Activated CD4-positive, alpha-beta memory T cell treated with anti-CD3 and anti-CD28 coated beads, Interleukin-2, amount 10 ng/mL, durations not matched to agents 7 days and 5 days (primary cell): ENCODE measurements at regions not wholly inside any gene's neighbourhood (a gene's known extent, or its start where the extent isn't known, plus 50 kb on each side); places are given as distances from the start of the nearest gene placed in this dataset.

ENCODE experiments used
- CTCF ChIA-PET: fragments of 350-600 bp; sonication (Branson Sonifier 250); formaldehyde crosslinking; loops from one replicate; lab custom pipeline; 2021; ENCODE audit warnings: antibody characterized with exemption, inconsistent platforms; lab: Charles Lee
- POLR2A ChIA-PET: fragments of 350-600 bp; sonication (Branson Sonifier 250); formaldehyde crosslinking; loops from one replicate; lab custom pipeline; 2021; ENCODE audit warnings: antibody characterized with exemption; lab: Charles Lee
- DNase-seq: peaks from one replicate; pipeline ENCODE4 v3.0.0-alpha.2; 2020
- H3K27ac Mint-ChIP-seq: one replicate; pipeline ENCODE4 v1.8.0; 2021; ENCODE audit warnings: mild to moderate bottlenecking, mixed read lengths
- H3K27me3 Mint-ChIP-seq: one replicate; pipeline ENCODE4 v1.8.0; 2021; ENCODE audit warnings: mixed read lengths
- H3K36me3 Mint-ChIP-seq: one replicate; pipeline ENCODE4 v1.8.0; 2021; ENCODE audit warnings: low read depth, mixed read lengths
- H3K4me1 Mint-ChIP-seq: one replicate; pipeline ENCODE4 v1.8.0; 2021; ENCODE audit warnings: mixed read lengths
- H3K4me3 Mint-ChIP-seq: one replicate; pipeline ENCODE4 v1.8.0; 2021; ENCODE audit warnings: mild to moderate bottlenecking, mixed read lengths
- H3K9me3 Mint-ChIP-seq: one replicate; pipeline ENCODE4 v1.8.0; 2021; ENCODE audit warnings: mixed read lengths

GRCh38 chr4:25535278-25535677 lies 120.4 kb upstream of the SLC34A2 start:
- DNase-seq = no peak
- Mint-ChIP-seq H3K4me1 (no peaks in the 10 kb centered on the region), H3K4me3 (no peak overlapping the region), H3K27me3 (no peaks in the 10 kb centered on the region), H3K36me3 (no peaks in the 10 kb centered on the region), H3K27ac (no peak overlapping the region), H3K9me3 (no peaks in the 10 kb centered on the region)
- POLR2A ChIA-PET = no interaction called here
- CTCF ChIA-PET = no interaction called here

GRCh38 chr4:25535701-25536473 lies 119.8 kb upstream of the SLC34A2 start:
- Mint-ChIP-seq H3K27me3 (no peaks in the 10 kb centered on the region), H3K36me3 (no peaks in the 10 kb centered on the region), H3K27ac (no peak overlapping the region), H3K4me1 (no peaks in the 10 kb centered on the region), H3K4me3 (no peak overlapping the region), H3K9me3 (no peaks in the 10 kb centered on the region)
- ChIA-PET CTCF (interaction anchor here (0.7 kb wide), 1 partner anchor 36 kb away, joined by 3 read pairs; no protein-coding TSS in a partner anchor), POLR2A (no interaction called here)
- no peak for DNase-seq

- CTCF ChIA-PET = interaction anchor here (0.7 kb wide), 1 partner anchor 37 kb away, joined by 3 read pairs; no protein-coding TSS in a partner anchor
- no peaks in the 10 kb centered on the region for H3K27me3 Mint-ChIP-seq
- no peaks in the 10 kb centered on the region for H3K4me1 Mint-ChIP-seq
- POLR2A ChIA-PET = no interaction called here
- no peaks in the 10 kb centered on the region for H3K9me3 Mint-ChIP-seq
- H3K4me3 Mint-ChIP-seq = no peak overlapping the region
- no peak for DNase-seq
- no peak overlapping the region for H3K27ac Mint-ChIP-seq
- H3K36me3 Mint-ChIP-seq = no peaks in the 10 kb centered on the region
These were observed 118.9 kb upstream of the SLC34A2 start for GRCh38 chr4:25536564-25537320.

- POLR2A ChIA-PET = no interaction called here
- Mint-ChIP-seq H3K27me3 (no peaks in the 10 kb centered on the region), H3K9me3 (no peaks in the 10 kb centered on the region), H3K36me3 (no peaks in the 10 kb centered on the region), H3K4me3 (no peak overlapping the region), H3K27ac (no peak overlapping the region), H3K4me1 (no peaks in the 10 kb centered on the region)
- DNase-seq = no peak
- CTCF ChIA-PET = no interaction called here
These were observed 117.2 kb upstream of the SLC34A2 start for GRCh38 chr4:25538430-25538829.

GRCh38 chr4:25539241-25539640 lies 116.4 kb upstream of the SLC34A2 start:
- Mint-ChIP-seq H3K9me3 (no peaks in the 10 kb centered on the region), H3K4me1 (no peaks in the 10 kb centered on the region), H3K27ac (no peak overlapping the region), H3K4me3 (no peak overlapping the region), H3K27me3 (no peaks in the 10 kb centered on the region), H3K36me3 (no peaks in the 10 kb centered on the region)
- no peak for DNase-seq
- ChIA-PET CTCF (no interaction called here), POLR2A (no interaction called here)

GRCh38 chr4:25540734-25541133 lies 114.9 kb upstream of the SLC34A2 start:
- no peak for DNase-seq
- no peak overlapping the region for H3K4me3 Mint-ChIP-seq
- H3K36me3 Mint-ChIP-seq = no peaks in the 10 kb centered on the region
- no peaks in the 10 kb centered on the region for H3K4me1 Mint-ChIP-seq
- POLR2A ChIA-PET = no interaction called here
- no peak overlapping the region for H3K27ac Mint-ChIP-seq
- CTCF ChIA-PET = no interaction called here
- no peaks in the 10 kb centered on the region for H3K27me3 Mint-ChIP-seq
- no peaks in the 10 kb centered on the region for H3K9me3 Mint-ChIP-seq

- Mint-ChIP-seq H3K9me3 (no peaks in the 10 kb centered on the region), H3K36me3 (no peaks in the 10 kb centered on the region), H3K4me1 (no peaks in the 10 kb centered on the region), H3K4me3 (no peak overlapping the region), H3K27ac (no peak overlapping the region), H3K27me3 (no peaks in the 10 kb centered on the region)
- DNase-seq = no peak
- CTCF ChIA-PET = no interaction called here
- POLR2A ChIA-PET = no interaction called here
These were observed 108.3 kb upstream of the SLC34A2 start for GRCh38 chr4:25547343-25547742.

- Mint-ChIP-seq H3K9me3 (no peaks in the 10 kb centered on the region), H3K27ac (no peak overlapping the region), H3K27me3 (no peaks in the 10 kb centered on the region), H3K4me3 (no peak overlapping the region), H3K4me1 (no peaks in the 10 kb centered on the region), H3K36me3 (no peaks in the 10 kb centered on the region)
- DNase-seq = no peak
- CTCF ChIA-PET = no interaction called here
- POLR2A ChIA-PET = no interaction called here
These were observed 106.2 kb upstream of the SLC34A2 start for GRCh38 chr4:25549413-25549812.

- H3K9me3 Mint-ChIP-seq = no peaks in the 10 kb centered on the region
- POLR2A ChIA-PET = no interaction called here
- CTCF ChIA-PET = no interaction called here
These were observed 105.1 kb upstream of the SLC34A2 start for GRCh38 chr4:25550376-25551030.

GRCh38 chr4:25551605-25552004 lies 104.0 kb upstream of the SLC34A2 start:
- H3K4me3 Mint-ChIP-seq = no peak overlapping the region
- CTCF ChIA-PET = no interaction called here
- POLR2A ChIA-PET = no interaction called here
- H3K27ac Mint-ChIP-seq = no peak overlapping the region
- DNase-seq = no peak
- no peaks in the 10 kb centered on the region for H3K36me3 Mint-ChIP-seq
- H3K9me3 Mint-ChIP-seq = no peaks in the 10 kb centered on the region
- no peaks in the 10 kb centered on the region for H3K4me1 Mint-ChIP-seq
- peaks cover 1% of the 10 kb centered on the region for H3K27me3 Mint-ChIP-seq

More at GRCh38 chr4:25550376-25551030, 105.1 kb upstream of the SLC34A2 start:
- H3K36me3 Mint-ChIP-seq = no peaks in the 10 kb centered on the region
- no peaks in the 10 kb centered on the region for H3K4me1 Mint-ChIP-seq
- DNase-seq = no peak
- H3K27ac Mint-ChIP-seq = no peak overlapping the region
- no peak overlapping the region for H3K4me3 Mint-ChIP-seq
- H3K27me3 Mint-ChIP-seq = peaks cover 1% of the 10 kb centered on the region

- no peaks in the 10 kb centered on the region for H3K36me3 Mint-ChIP-seq
- peaks cover 1% of the 10 kb centered on the region for H3K27me3 Mint-ChIP-seq
- no peaks in the 10 kb centered on the region for H3K9me3 Mint-ChIP-seq
- ChIA-PET POLR2A (no interaction called here), CTCF (no interaction called here)
- H3K4me1 Mint-ChIP-seq = no peaks in the 10 kb centered on the region
- no peak overlapping the region for H3K4me3 Mint-ChIP-seq
- no peak overlapping the region for H3K27ac Mint-ChIP-seq
- DNase-seq = no peak
These were observed 102.9 kb upstream of the SLC34A2 start for GRCh38 chr4:25552580-25553271.

GRCh38 chr4:25559508-25559907 lies 96.1 kb upstream of the SLC34A2 start:
- CTCF ChIA-PET = no interaction called here
- DNase-seq = no peak
- Mint-ChIP-seq H3K4me3 (no peak overlapping the region), H3K9me3 (no peaks in the 10 kb centered on the region), H3K27me3 (peaks cover 1% of the 10 kb centered on the region), H3K4me1 (no peaks in the 10 kb centered on the region), H3K36me3 (no peaks in the 10 kb centered on the region), H3K27ac (no peak overlapping the region)
- POLR2A ChIA-PET = no interaction called here

- POLR2A ChIA-PET = no interaction called here
- no peaks in the 10 kb centered on the region for H3K4me1 Mint-ChIP-seq
These were observed 95.0 kb upstream of the SLC34A2 start for GRCh38 chr4:25560605-25561004.

More at GRCh38 chr4:25560605-25561004, 95.0 kb upstream of the SLC34A2 start:
- DNase-seq = no peak
- Mint-ChIP-seq H3K27me3 (no peaks in the 10 kb centered on the region), H3K27ac (no peak overlapping the region), H3K9me3 (no peaks in the 10 kb centered on the region), H3K4me3 (no peak overlapping the region), H3K36me3 (no peaks in the 10 kb centered on the region)
- CTCF ChIA-PET = no interaction called here
